Ishikawa (cell line): ENCODE measurements at regions not wholly inside any gene's neighbourhood (a gene's known extent, or its start where the extent isn't known, plus 50 kb on each side); places are given as distances from the start of the nearest gene placed in this dataset.

Experiments
- TAF1 ChIP-seq: IDR thresholded peaks from 2 replicates; pipeline ENCODE4 v1.6.1; 2012; ENCODE audit warnings: low read depth, mild to moderate bottlenecking
- YY1 ChIP-seq: IDR thresholded peaks from 2 replicates; pipeline ENCODE4 v1.6.1; 2012; ENCODE audit warnings: low read depth

GRCh38 chr14:87368751-87369150 lies 624.2 kb downstream of the GALC start:
- TF ChIP-seq YY1, result no peak
- TF ChIP-seq TAF1, result no peak
